Activated T-helper 1 cell treated with anti-CD3 and anti-CD28 coated beads, Interleukin-12 subunit alpha, Interleukin-12 subunit beta, Interleukin-2, Interleukin-4 antibody, amounts not matched to agents 30 ng/mL and 10 ng/mL and 1 ng/mL, durations not matched to agents 14 hours and 24 hours and 36 hours (primary cell): ENCODE measurements at regions not wholly inside any gene's neighbourhood (a gene's known extent, or its start where the extent isn't known, plus 50 kb on each side); places are given as distances from the start of the nearest gene placed in this dataset.

ENCODE experiments used
- DNase-seq: peaks from one replicate; pipeline ENCODE4 v3.0.0; 2021; ENCODE audit warnings: low spot score
- H3K27ac Mint-ChIP-seq: one replicate; pipeline ENCODE4 v1.8.0; 2021; ENCODE audit warnings: mild to moderate bottlenecking, mixed read lengths
- H3K27me3 Mint-ChIP-seq: one replicate; pipeline ENCODE4 v1.8.0; 2022; ENCODE audit warnings: mild to moderate bottlenecking, moderate library complexity, mixed read lengths; ENCODE audit not compliant: insufficient read depth
- H3K36me3 Mint-ChIP-seq: one replicate; pipeline ENCODE4 v1.8.0; 2021; ENCODE audit warnings: low read depth, mixed read lengths
- H3K4me1 Mint-ChIP-seq: one replicate; pipeline ENCODE4 v1.8.0; 2021; ENCODE audit warnings: low read depth, mixed read lengths
- H3K4me3 Mint-ChIP-seq: one replicate; pipeline ENCODE4 v1.8.0; 2021; ENCODE audit warnings: mild to moderate bottlenecking, moderate library complexity, mixed read lengths
- H3K9me3 Mint-ChIP-seq: one replicate; pipeline ENCODE4 v1.8.0; 2021; ENCODE audit warnings: mixed read lengths
- intact Hi-C: fragments of 100-400 bp; cut with micrococcal nuclease; formaldehyde crosslinking; loops from one replicate; pipeline ENCODE4 v1.15.1; 2024

DNA sequence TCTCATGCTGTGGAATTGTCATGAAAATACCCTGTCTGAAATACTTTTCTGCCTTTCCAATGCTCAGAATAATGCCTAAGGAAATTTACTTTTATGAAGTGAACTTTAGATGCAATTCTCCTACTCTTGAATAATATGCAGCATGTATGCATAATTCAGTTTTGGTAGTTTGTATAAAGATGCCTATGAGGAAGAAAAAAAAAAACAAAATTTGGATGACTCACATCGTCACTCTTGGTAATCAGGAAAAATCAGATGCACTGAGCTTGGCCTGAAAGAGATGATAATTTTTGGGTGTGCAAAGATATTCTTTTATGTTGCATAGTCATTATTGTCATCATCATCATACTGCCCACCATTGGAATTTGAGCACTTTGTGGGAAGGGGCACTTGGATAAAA lies 382.1 kb downstream of the ANKRD7 start:
- no peaks in the 10 kb centered on the region for H3K9me3 Mint-ChIP-seq
- intact Hi-C loops = no loop called here
- H3K27me3 Mint-ChIP-seq = no peaks in the 10 kb centered on the region
- H3K36me3 Mint-ChIP-seq = no peaks in the 10 kb centered on the region
- H3K27ac Mint-ChIP-seq = no peak overlapping the region
- no peak overlapping the region for H3K4me3 Mint-ChIP-seq
- no peaks in the 10 kb centered on the region for H3K4me1 Mint-ChIP-seq
- DNase-seq = no peak

DNA sequence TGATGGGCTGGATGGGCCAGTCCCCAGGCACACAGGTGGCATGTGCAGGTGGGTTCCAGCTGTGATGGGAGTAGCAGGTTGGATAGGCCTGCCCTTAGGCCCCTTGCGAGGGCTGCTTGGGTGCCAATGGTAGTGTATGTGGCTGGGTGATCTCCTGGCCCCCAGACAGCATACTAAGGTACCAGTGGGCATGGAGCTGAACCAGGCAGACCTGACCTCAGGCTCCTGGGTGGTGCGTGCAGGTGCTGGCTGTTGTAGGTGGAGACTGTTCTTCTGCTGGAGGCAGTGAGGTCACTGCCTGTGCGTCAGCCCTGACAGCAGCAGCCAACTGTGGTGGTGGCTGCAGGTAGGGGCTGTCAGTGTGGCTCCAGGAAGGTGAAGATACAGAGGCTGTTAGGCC lies 384.7 kb downstream of the ANKRD7 start:
- H3K36me3 Mint-ChIP-seq = no peaks in the 10 kb centered on the region
- H3K9me3 Mint-ChIP-seq = no peaks in the 10 kb centered on the region
- H3K4me1 Mint-ChIP-seq = no peaks in the 10 kb centered on the region
- H3K4me3 Mint-ChIP-seq = no peak overlapping the region
- H3K27ac Mint-ChIP-seq = no peak overlapping the region
- no peak for DNase-seq
- intact Hi-C loops = no loop called here
- H3K27me3 Mint-ChIP-seq = no peaks in the 10 kb centered on the region

DNA sequence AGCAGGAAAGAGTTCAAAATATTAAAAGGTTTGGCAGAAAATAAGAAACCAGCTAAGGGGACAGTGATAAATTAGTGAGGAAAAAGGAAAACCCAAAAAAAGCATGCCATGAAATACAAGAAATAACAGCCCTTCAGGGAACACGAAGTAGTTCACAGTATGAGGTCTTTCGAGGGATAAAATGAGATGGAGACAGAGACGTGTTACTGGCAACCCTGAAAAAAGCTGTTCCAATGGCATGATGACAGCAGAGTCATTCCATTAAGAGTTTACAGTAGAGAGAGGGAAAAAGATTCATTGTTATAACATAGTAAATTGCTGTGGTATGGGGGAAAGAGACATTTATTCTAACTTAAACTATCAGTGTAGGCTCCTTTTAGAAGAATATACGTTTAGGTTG lies 391.2 kb downstream of the ANKRD7 start:
- Mint-ChIP-seq H3K27me3 (no peaks in the 10 kb centered on the region), H3K4me3 (no peak overlapping the region), H3K4me1 (no peaks in the 10 kb centered on the region)

DNA sequence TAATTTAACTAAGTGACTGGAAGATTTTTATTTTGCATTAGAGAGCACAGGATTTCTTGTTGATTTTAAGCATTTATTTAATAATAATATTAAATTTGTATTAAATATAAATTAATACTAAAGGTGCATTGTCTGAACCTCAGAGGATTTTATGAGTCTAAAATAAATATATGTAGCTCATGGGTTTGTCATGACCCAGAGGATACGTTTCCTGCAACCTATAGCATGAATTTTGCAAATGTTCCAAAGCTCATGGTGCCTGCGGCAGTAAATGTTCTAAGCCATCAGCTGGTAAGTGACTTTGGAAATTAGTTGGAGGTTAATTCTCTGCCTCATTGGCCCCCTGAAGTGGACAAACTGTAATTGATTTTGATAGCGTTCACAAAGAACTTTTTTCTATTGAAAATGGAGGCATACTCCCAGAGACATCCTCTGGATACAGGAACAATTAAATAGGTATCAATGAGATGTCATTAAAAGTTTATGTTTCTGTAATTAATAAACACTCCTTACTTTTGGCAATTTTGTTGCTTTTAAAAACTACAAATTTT lies 397.4 kb downstream of the ANKRD7 start:
- no peak overlapping the region for H3K4me3 Mint-ChIP-seq
- H3K9me3 Mint-ChIP-seq = no peaks in the 10 kb centered on the region
- no peak for DNase-seq
- no peaks in the 10 kb centered on the region for H3K36me3 Mint-ChIP-seq
- intact Hi-C loops = no loop called here
- H3K27ac Mint-ChIP-seq = no peak overlapping the region
- no peaks in the 10 kb centered on the region for H3K4me1 Mint-ChIP-seq
- no peaks in the 10 kb centered on the region for H3K27me3 Mint-ChIP-seq

More for the DNA sequence above, 391.2 kb downstream of the ANKRD7 start:
- H3K27ac Mint-ChIP-seq = no peak overlapping the region
- no peak for DNase-seq
- no peaks in the 10 kb centered on the region for H3K9me3 Mint-ChIP-seq
- intact Hi-C loops = no loop called here
- no peaks in the 10 kb centered on the region for H3K36me3 Mint-ChIP-seq

DNA sequence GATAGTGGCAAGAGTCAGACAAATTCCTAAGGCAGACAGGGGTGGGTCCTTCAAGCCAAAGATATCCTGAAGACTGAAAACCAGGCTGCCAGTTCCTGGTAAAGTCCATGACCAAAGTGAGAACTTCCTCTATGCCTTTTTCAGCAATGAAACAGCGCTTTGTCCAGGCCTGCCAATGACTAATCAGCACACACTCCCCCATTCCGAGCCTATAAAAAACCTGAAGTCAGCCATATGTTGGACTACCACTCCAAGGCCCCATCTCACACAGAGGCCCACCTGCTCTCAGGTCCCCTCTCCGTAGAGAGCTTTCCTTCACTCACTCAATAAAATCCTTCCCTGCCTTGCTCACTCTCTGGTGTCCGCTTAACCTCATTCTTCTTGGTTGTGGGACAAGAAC lies 402.2 kb downstream of the ANKRD7 start:
- no peak for DNase-seq
- H3K36me3 Mint-ChIP-seq = no peaks in the 10 kb centered on the region
- H3K9me3 Mint-ChIP-seq = no peaks in the 10 kb centered on the region
- no peaks in the 10 kb centered on the region for H3K4me1 Mint-ChIP-seq
- no peak overlapping the region for H3K4me3 Mint-ChIP-seq
- no peaks in the 10 kb centered on the region for H3K27me3 Mint-ChIP-seq
- H3K27ac Mint-ChIP-seq = no peak overlapping the region
- intact Hi-C loops = no loop called here

DNA sequence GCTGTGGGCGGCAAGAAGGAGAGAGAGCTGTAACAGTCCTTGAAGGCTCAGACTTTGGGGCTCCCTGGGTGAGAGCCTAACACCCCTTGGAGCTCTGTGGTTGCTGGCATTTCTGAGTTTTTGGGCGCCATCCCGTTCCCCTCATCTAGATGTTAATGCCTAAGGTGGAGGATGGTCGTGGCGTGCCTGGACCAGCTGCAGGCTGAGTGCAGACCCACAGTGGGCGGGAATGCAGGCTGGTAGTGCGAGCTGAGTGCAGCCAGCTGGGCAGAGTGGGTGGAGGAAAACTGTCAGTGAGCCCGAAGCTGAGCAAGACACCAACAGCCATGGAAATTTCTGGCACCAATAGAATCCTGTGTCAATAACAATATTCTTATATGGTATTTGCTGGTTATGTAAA lies 403.0 kb downstream of the ANKRD7 start:
- Mint-ChIP-seq H3K9me3 (no peaks in the 10 kb centered on the region), H3K27ac (no peak overlapping the region), H3K27me3 (no peaks in the 10 kb centered on the region), H3K4me1 (no peaks in the 10 kb centered on the region), H3K4me3 (no peak overlapping the region), H3K36me3 (no peaks in the 10 kb centered on the region)
- intact Hi-C loops = no loop called here
- DNase-seq = no peak

DNA sequence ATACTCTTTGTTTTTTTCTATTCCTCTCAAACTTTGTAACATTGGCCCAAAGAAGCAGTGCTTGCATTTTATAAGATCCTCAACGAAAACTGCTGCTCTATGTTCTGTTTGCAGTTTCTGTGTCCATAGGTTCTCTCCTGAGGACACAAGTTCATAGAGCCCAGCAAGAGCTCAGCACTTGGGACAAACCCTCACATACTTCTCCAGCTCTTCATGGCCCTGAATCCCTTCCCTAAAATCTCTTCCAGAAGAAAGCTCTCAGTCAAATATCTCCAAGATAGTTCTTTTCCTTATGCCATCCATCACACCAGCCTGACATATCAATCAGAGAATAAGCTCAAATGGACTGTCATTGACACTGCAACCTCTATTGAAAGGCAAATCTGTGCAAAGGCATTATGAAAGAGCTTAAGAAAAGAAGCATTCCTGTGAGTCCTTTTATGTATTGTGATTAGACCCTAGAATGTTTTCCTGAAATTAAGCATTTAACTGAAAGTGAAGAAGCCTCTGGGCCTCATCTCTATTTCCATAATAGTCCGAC lies 405.5 kb downstream of the ANKRD7 start:
- no peak for DNase-seq
- intact Hi-C loops = no loop called here
- H3K27me3 Mint-ChIP-seq = no peaks in the 10 kb centered on the region
- H3K36me3 Mint-ChIP-seq = no peaks in the 10 kb centered on the region
- H3K27ac Mint-ChIP-seq = no peak overlapping the region
- H3K4me1 Mint-ChIP-seq = no peaks in the 10 kb centered on the region
- H3K4me3 Mint-ChIP-seq = no peak overlapping the region
- no peaks in the 10 kb centered on the region for H3K9me3 Mint-ChIP-seq

DNA sequence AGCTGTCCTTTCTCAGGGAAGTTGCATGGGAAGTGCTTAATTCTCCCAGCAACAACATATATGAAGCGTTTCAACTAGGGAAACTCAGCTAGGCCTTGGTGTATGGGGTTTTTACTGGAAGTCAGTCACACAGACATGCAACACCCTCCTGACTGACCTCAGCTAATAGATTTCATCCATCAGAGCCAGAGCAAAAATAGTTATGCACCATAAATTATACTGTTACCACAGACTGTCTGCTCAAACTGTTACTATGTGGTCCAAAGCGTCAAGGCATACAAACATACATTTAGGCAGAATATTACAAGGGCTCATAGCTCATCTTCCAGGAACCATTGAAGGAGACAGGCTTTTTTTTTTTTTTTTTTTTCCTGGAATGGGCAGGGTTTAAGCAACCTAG lies 417.9 kb downstream of the ANKRD7 start:
- no peak overlapping the region for H3K4me3 Mint-ChIP-seq
- no peaks in the 10 kb centered on the region for H3K27me3 Mint-ChIP-seq
- H3K27ac Mint-ChIP-seq = no peak overlapping the region
- H3K9me3 Mint-ChIP-seq = no peaks in the 10 kb centered on the region
- no peaks in the 10 kb centered on the region for H3K36me3 Mint-ChIP-seq
- intact Hi-C loops = no loop called here
- no peak for DNase-seq
- no peaks in the 10 kb centered on the region for H3K4me1 Mint-ChIP-seq

DNA sequence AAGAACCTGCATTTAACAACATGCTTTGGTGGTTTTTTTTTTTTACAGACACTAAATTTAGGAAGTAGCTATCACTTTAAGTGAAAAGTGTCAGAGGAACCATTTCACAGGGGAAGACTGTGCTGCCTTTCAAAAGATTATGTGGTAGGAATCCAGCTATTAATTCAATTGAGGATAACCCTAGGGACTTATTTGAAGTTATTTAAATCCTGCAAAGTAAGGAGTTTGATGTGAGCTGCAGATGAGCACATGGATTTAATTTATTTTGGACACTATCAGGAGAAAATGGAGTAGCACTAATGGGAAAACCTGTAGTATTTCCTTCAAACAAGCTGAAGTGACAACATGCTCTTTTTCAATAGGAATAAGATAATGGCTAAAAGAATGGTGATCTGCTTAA lies 419.8 kb downstream of the ANKRD7 start:
- Mint-ChIP-seq H3K9me3 (no peaks in the 10 kb centered on the region), H3K27me3 (no peaks in the 10 kb centered on the region), H3K36me3 (no peaks in the 10 kb centered on the region)

DNA sequence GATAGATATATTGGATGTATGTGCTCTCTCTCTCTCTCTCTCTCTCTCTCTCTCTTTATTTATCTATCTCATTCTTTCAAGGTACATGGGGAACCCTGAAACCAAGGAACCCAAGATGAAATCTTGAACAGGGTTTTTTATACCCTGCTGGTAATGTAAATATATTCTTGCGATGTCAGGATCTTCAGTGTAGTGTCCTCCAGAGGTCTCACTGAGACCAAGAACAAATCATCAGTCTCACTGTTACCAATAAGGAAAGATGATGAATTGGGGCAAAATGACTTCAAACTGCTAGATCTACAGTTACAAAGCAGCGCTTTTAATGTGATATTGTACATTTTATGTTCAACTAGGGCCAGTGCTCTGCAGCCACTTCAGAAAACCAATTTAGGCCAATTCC lies 423.5 kb downstream of the ANKRD7 start:
- no peak overlapping the region for H3K27ac Mint-ChIP-seq
- H3K4me3 Mint-ChIP-seq = no peak overlapping the region
- no peak for DNase-seq
- no peaks in the 10 kb centered on the region for H3K27me3 Mint-ChIP-seq
- intact Hi-C loops = no loop called here
- H3K9me3 Mint-ChIP-seq = no peaks in the 10 kb centered on the region
- H3K4me1 Mint-ChIP-seq = no peaks in the 10 kb centered on the region
- no peaks in the 10 kb centered on the region for H3K36me3 Mint-ChIP-seq

More for the DNA sequence above, 419.8 kb downstream of the ANKRD7 start:
- DNase-seq = no peak
- H3K4me3 Mint-ChIP-seq = no peak overlapping the region
- no peak overlapping the region for H3K27ac Mint-ChIP-seq
- H3K4me1 Mint-ChIP-seq = no peaks in the 10 kb centered on the region
- intact Hi-C loops = no loop called here

DNA sequence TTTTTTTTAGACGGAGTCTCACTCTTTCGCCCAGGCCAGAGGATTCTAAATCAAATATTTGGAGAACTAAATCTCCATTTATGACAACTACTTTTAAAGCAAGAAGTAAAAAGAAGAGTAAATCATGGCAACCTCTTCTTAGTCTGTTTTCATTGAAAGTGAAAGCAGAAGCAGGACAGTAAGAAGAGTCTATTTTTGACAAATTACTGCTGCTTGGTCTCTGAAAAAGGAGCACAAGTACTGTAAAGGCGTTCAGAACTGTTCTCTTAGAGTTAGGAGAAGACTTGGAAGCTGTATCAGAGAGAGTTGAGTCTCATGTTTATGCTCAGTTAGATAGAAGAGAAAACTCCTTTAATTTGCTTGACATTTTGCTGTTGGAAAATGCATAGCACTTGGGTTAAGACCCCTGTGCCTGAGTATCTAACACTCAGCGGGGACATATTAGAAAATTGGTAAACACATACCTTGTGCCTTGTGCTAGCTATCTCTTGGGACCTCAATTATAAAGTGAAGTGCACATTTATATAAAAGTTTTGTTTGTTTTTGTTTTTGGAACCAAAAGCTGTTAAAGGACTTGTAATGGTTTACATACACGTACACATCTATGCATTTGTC lies 433.0 kb downstream of the ANKRD7 start:
- intact Hi-C loops = no loop called here
- no peak overlapping the region for H3K27ac Mint-ChIP-seq
- H3K4me1 Mint-ChIP-seq = no peaks in the 10 kb centered on the region
- no peaks in the 10 kb centered on the region for H3K27me3 Mint-ChIP-seq
- H3K36me3 Mint-ChIP-seq = no peaks in the 10 kb centered on the region
- H3K9me3 Mint-ChIP-seq = no peaks in the 10 kb centered on the region
- no peak for DNase-seq
- H3K4me3 Mint-ChIP-seq = no peak overlapping the region

DNA sequence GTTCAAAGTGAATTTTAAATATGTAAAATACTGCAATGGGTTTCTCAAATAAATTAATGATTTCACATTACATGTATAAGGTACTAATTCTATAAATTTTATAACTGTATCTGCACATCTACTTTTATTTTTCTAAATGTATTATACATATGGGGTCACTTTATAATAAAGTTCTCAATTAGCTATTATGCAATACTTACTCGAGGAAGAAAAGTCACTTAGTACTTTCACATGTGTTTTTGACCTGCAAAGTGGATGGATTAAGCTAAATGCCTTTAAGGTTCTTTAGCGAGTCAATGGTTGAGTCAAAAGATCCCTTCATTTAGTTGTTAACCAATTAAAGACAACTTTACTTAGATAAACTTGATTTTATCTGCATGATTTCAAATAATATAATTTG lies 437.8 kb downstream of the ANKRD7 start:
- DNase-seq = no peak
- H3K36me3 Mint-ChIP-seq = no peaks in the 10 kb centered on the region
- H3K27me3 Mint-ChIP-seq = no peaks in the 10 kb centered on the region
- no peak overlapping the region for H3K27ac Mint-ChIP-seq
- intact Hi-C loops = no loop called here
- H3K4me1 Mint-ChIP-seq = no peaks in the 10 kb centered on the region
- no peak overlapping the region for H3K4me3 Mint-ChIP-seq
- H3K9me3 Mint-ChIP-seq = no peaks in the 10 kb centered on the region

DNA sequence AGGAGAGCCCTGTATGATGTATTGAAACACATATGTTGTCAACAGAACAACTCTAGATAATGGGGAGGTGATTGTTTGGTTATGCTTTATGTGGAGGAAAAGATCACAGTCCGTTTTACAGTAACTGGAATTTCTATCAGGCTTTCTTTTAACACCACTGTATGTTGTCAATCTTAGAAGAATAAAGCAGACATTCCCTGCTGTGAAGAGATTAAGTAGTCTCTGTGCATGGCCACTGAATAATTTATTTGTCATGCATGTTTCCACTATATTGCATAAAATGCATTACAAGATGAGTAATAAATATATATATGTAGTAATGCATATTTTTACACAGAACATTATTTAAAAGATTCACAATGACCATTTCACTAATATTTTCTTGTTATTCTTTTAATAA lies 440.0 kb downstream of the ANKRD7 start:
- Mint-ChIP-seq H3K27me3 (no peaks in the 10 kb centered on the region), H3K9me3 (no peaks in the 10 kb centered on the region), H3K36me3 (no peaks in the 10 kb centered on the region), H3K4me3 (no peak overlapping the region), H3K27ac (no peak overlapping the region), H3K4me1 (no peaks in the 10 kb centered on the region)
- intact Hi-C loops = no loop called here
- DNase-seq = no peak

DNA sequence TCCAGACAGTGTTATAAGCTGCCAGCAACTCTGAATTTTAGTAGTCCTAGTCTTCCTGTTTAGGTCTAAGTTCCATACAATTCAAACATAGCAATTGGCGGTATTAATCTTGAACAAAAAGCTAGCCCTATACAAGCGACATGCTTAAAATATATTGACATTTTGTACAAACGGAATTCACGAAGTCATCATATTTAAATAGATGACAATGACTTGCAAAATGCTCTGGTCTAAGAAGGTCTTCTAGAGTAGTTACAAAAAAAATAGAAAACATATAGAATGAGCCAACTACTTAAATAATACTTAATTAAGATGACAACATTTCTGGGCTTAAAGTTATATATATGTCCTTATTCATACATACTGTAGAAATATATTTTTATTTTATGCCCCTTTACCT lies 446.6 kb downstream of the ANKRD7 start:
- Mint-ChIP-seq H3K4me3 (no peak overlapping the region), H3K27me3 (no peaks in the 10 kb centered on the region), H3K4me1 (no peaks in the 10 kb centered on the region), H3K9me3 (no peaks in the 10 kb centered on the region), H3K27ac (no peak overlapping the region), H3K36me3 (no peaks in the 10 kb centered on the region)
- intact Hi-C loops = no loop called here
- DNase-seq = no peak
